ENCODE measurements at regions not wholly inside any gene's neighbourhood (a gene's known extent, or its start where the extent isn't known, plus 50 kb on each side); places are given as distances from the start of the nearest gene placed in this dataset.

DNA sequence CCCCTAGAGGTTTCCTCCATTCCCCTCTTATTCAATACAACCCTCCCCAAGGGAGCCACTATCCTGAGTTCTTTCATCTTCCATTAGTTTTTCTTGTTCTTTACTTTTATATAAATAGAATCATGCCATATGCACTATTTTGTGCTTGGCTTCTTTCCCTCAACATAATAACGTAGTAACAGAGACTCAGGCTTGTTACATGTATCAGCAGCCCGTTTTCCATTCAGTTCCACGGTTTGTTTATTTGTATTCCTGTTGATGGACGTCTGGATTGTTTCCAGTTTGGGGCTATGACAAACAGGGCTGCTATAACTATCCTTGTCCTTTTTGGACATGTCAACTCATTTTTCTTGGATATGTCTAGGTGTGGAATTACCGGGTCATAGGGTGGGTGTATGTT, 264.4 kb upstream of the MKI67 start:
- no peak for TF ChIP-seq FOS (IDR thresholded peaks at IDR 0.05; ENCODE audit: borderline replicate concordance, insufficient read depth, low read length)
- TF ChIP-seq, protein P1, sequence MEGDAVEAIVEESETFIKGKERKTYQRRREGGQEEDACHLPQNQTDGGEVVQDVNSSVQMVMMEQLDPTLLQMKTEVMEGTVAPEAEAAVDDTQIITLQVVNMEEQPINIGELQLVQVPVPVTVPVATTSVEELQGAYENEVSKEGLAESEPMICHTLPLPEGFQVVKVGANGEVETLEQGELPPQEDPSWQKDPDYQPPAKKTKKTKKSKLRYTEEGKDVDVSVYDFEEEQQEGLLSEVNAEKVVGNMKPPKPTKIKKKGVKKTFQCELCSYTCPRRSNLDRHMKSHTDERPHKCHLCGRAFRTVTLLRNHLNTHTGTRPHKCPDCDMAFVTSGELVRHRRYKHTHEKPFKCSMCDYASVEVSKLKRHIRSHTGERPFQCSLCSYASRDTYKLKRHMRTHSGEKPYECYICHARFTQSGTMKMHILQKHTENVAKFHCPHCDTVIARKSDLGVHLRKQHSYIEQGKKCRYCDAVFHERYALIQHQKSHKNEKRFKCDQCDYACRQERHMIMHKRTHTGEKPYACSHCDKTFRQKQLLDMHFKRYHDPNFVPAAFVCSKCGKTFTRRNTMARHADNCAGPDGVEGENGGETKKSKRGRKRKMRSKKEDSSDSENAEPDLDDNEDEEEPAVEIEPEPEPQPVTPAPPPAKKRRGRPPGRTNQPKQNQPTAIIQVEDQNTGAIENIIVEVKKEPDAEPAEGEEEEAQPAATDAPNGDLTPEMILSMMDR (IDR thresholded peaks at IDR 0.05; ENCODE audit: extremely low read depth in 1 of 2, insufficient read depth in 1 of 2, low read depth in 1 of 2, low read length in 2 of 2) = no peak
- no peak for TF ChIP-seq MYC (IDR thresholded peaks at IDR 0.05; ENCODE audit: low read depth, low read length)
- no peak for TF ChIP-seq POLR2A (IDR thresholded peaks at IDR 0.05; ENCODE audit: low read depth, low read length)
- no peak for TF ChIP-seq EZH2 (IDR thresholded peaks at IDR 0.05; ENCODE audit: borderline replicate concordance, low read depth, low read length, severe bottlenecking)
- TF ChIP-seq POLR2AphosphoS5 (IDR thresholded peaks at IDR 0.05; ENCODE audit: insufficient read depth, low read depth, low read length) = no peak
- TF ChIP-seq, protein P2, sequence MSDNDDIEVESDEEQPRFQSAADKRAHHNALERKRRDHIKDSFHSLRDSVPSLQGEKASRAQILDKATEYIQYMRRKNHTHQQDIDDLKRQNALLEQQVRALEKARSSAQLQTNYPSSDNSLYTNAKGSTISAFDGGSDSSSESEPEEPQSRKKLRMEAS (IDR thresholded peaks at IDR 0.05; ENCODE audit: insufficient read depth, insufficient read length) = no peak
- no peak for TF ChIP-seq GATA2 (IDR thresholded peaks at IDR 0.05; ENCODE audit: insufficient read depth, insufficient read length, low read depth, low read length)
